HG03280 (cell line): ENCODE measurements at regions not wholly inside any gene's neighbourhood (a gene's known extent, or its start where the extent isn't known, plus 50 kb on each side); places are given as distances from the start of the nearest gene placed in this dataset.
"Not testable (repeated sequence)": the region's sequence is repeated elsewhere in the genome, so short reads cannot be mapped to it uniquely, and the experiment has no call there.

Experiments used
- ATAC-seq: cut with Tn5 transposase; IDR thresholded peaks from one replicate; pipeline ENCODE4 v1.9.1; 2021; ENCODE audit warnings: mild to moderate bottlenecking, moderate library complexity; ENCODE audit not compliant: unreplicated experiment

GRCh38 chr5:89584339-89584956, 701.5 kb upstream of the MEF2C start:
- no peak for ATAC-seq

- ATAC-seq: no peak
These were observed 700.5 kb upstream of the MEF2C start for GRCh38 chr5:89583534-89583933.

GRCh38 chr5:89582768-89583339, 699.9 kb upstream of the MEF2C start:
- ATAC-seq: no peak

GRCh38 chr5:89580976-89581375, 698.0 kb upstream of the MEF2C start:
- no peak for ATAC-seq

- ATAC-seq: no peak
These were observed 692.3 kb upstream of the MEF2C start for GRCh38 chr5:89575319-89575718.

GRCh38 chr5:89573345-89573744, 690.4 kb upstream of the MEF2C start:
- no peak for ATAC-seq

- ATAC-seq: no peak
These were observed 689.7 kb upstream of the MEF2C start for GRCh38 chr5:89572696-89573095.

GRCh38 chr5:89570557-89570956, 687.6 kb upstream of the MEF2C start:
- no peak for ATAC-seq

GRCh38 chr5:89566340-89566739, 683.4 kb upstream of the MEF2C start:
- ATAC-seq: no peak

- ATAC-seq: no peak
These were observed 677.7 kb upstream of the MEF2C start for GRCh38 chr5:89560696-89561095.

- no peak for ATAC-seq
These were observed 673.4 kb upstream of the MEF2C start for GRCh38 chr5:89556215-89556913.

- no peak for ATAC-seq
These were observed 663.7 kb upstream of the MEF2C start for GRCh38 chr5:89546657-89547056.

GRCh38 chr5:89545626-89546025, 662.6 kb upstream of the MEF2C start:
- ATAC-seq: no peak

GRCh38 chr5:89545076-89545475, 662.1 kb upstream of the MEF2C start:
- ATAC-seq: no peak

GRCh38 chr5:89542736-89543135, 659.8 kb upstream of the MEF2C start:
- ATAC-seq: no peak

- no peak for ATAC-seq
These were observed 654.8 kb upstream of the MEF2C start for GRCh38 chr5:89537800-89538199.

GRCh38 chr5:89536020-89536419, 653.0 kb upstream of the MEF2C start:
- no peak for ATAC-seq

- no peak for ATAC-seq
These were observed 652.4 kb upstream of the MEF2C start for GRCh38 chr5:89535411-89535810.

- no peak for ATAC-seq
These were observed 651.3 kb upstream of the MEF2C start for GRCh38 chr5:89534331-89534730.

GRCh38 chr5:89524785-89525184, 641.8 kb upstream of the MEF2C start:
- ATAC-seq: no peak

GRCh38 chr5:89523867-89524266, 640.9 kb upstream of the MEF2C start:
- ATAC-seq: not testable (repeated sequence)

- no peak for ATAC-seq
These were observed 637.8 kb upstream of the MEF2C start for GRCh38 chr5:89520771-89521170.
